Prostate gland (tissue), 2 donors: ENCODE measurements at regions not wholly inside any gene's neighbourhood (a gene's known extent, or its start where the extent isn't known, plus 50 kb on each side); places are given as distances from the start of the nearest gene placed in this dataset.

Experiments used
- DNase-seq: peaks from one replicate; pipeline ENCODE4 v3.0.0-alpha.2; 2019; ENCODE audit warnings: low spot score
- H3K27ac ChIP-seq, 2 donors: fragments of 200-600 bp; sonication (generic); 2 replicates each; pipeline ENCODE4 v1.5.1; 2017 to 2019
- H3K27me3 ChIP-seq: fragments of 200-600 bp; sonication (generic); replicated peaks from 2 replicates; pipeline ENCODE4 v1.5.1; 2019; ENCODE audit not compliant: insufficient read depth
- H3K36me3 ChIP-seq, 2 donors: fragments of 200-600 bp; sonication (generic); 1 replicate in 1 of 2; 2 replicates in 1 of 2; pipeline versions ENCODE4 v1.5.1 to v1.8.1; 2017 to 2019
- H3K4me1 ChIP-seq: fragments of 200-600 bp; sonication (generic); replicated peaks from 2 replicates; pipeline ENCODE4 v1.5.1; 2019
- H3K4me3 ChIP-seq, 2 donors: fragments of 200-600 bp; sonication (generic); 2 replicates each; pipeline ENCODE4 v1.5.1; 2017 to 2019
- H3K9me3 ChIP-seq: fragments of 200-600 bp; sonication (generic); 2 replicates; pipeline ENCODE4 v1.5.1; 2017
- CTCF ChIP-seq, 4 experiments: fragments of 200-600 bp in 2 of 4; fragments of 450-650 bp in 2 of 4; sonication (generic) in 2 of 4; IDR thresholded peaks; 1 replicate in 3 of 4; 2 replicates in 1 of 4; pipeline ENCODE4 v1.5.1; 2016 to 2019; ENCODE audit warnings: antibody characterized with exemption in 4 of 4, mild to moderate bottlenecking in 2 of 4, moderate library complexity in 2 of 4
- POLR2A ChIP-seq: fragments of 450-650 bp; IDR thresholded peaks from one replicate; pipeline ENCODE4 v1.6.1; 2016; ENCODE audit warnings: antibody characterized with exemption, mild to moderate bottlenecking
- POLR2AphosphoS5 ChIP-seq: sonication (generic); formaldehyde crosslinking; IDR thresholded peaks from one replicate; pipeline ENCODE4 v1.6.1; 2017; ENCODE audit warnings: antibody characterized with exemption
- WGBS: methylation state at CpG from one replicate; pipeline ENCODE4 v1.1.5; 2018; 5-methylcytosine and 5-hydroxymethylcytosine counted together
- intact Hi-C: fragments of 100-400 bp; cut with DNase I; formaldehyde crosslinking; loops from one replicate; pipeline ENCODE4 v1.14.2; 2022

GRCh38 chr13:47119575-47120235, 222.9 kb upstream of the HTR2A start:
- no peak for DNase-seq
- Histone ChIP-seq H3K4me3 (no peak overlapping the region), H3K27me3 (no peaks in the 10 kb centered on the region), H3K27ac (no peak overlapping the region), H3K4me1 (no peaks in the 10 kb centered on the region), H3K36me3 (no peaks in the 10 kb centered on the region), H3K9me3 (no peaks in the 10 kb centered on the region)
- intact Hi-C loops: no loop called here
- 71% methylated on average over 2 of the region's 2 CpGs for WGBS
- no peak for TF ChIP-seq POLR2A
- no peak for TF ChIP-seq CTCF (IDR thresholded peaks at IDR 0.05)
- no peak for TF ChIP-seq POLR2AphosphoS5

GRCh38 chr13:47117268-47117667, 220.4 kb upstream of the HTR2A start:
- TF ChIP-seq POLR2AphosphoS5 (no peak), CTCF (IDR thresholded peaks at IDR 0.05) (no peak), POLR2A (no peak)
- no peak overlapping the region for H3K4me3 ChIP-seq
- no peaks in the 10 kb centered on the region for H3K4me1 ChIP-seq
- intact Hi-C loops: no loop called here
- H3K36me3 ChIP-seq: no peaks in the 10 kb centered on the region
- 79% methylated on average over 3 of the region's 3 CpGs for WGBS
- no peaks in the 10 kb centered on the region for H3K27me3 ChIP-seq
- no peak overlapping the region for H3K27ac ChIP-seq
- no peak for DNase-seq
- no peaks in the 10 kb centered on the region for H3K9me3 ChIP-seq

- Histone ChIP-seq H3K4me1 (no peaks in the 10 kb centered on the region), H3K9me3 (no peaks in the 10 kb centered on the region), H3K4me3 (no peak overlapping the region), H3K27me3 (no peaks in the 10 kb centered on the region), H3K27ac (no peak overlapping the region), H3K36me3 (no peaks in the 10 kb centered on the region)
- WGBS: 94% methylated on average over 1 of the region's 1 CpG
- intact Hi-C loops: no loop called here
- TF ChIP-seq CTCF (IDR thresholded peaks at IDR 0.05): no peak
- no peak for TF ChIP-seq POLR2AphosphoS5
- TF ChIP-seq POLR2A: no peak
- no peak for DNase-seq
Measured at GRCh38 chr13:47114030-47114429, 217.2 kb upstream of the HTR2A start.

- Histone ChIP-seq H3K9me3 (no peaks in the 10 kb centered on the region), H3K4me1 (no peaks in the 10 kb centered on the region), H3K4me3 (no peak overlapping the region), H3K36me3 (no peaks in the 10 kb centered on the region), H3K27me3 (no peaks in the 10 kb centered on the region), H3K27ac (no peak overlapping the region)
- intact Hi-C loops: no loop called here
- WGBS: 67% methylated on average over 1 of the region's 1 CpG
- DNase-seq: no peak
- no peak for TF ChIP-seq CTCF (IDR thresholded peaks at IDR 0.05)
- no peak for TF ChIP-seq POLR2A
- no peak for TF ChIP-seq POLR2AphosphoS5
Measured at GRCh38 chr13:47112903-47113299, 216.0 kb upstream of the HTR2A start.

- H3K9me3 ChIP-seq: no peaks in the 10 kb centered on the region
- 77% methylated on average over 4 of the region's 4 CpGs for WGBS
- no peaks in the 10 kb centered on the region for H3K36me3 ChIP-seq
- H3K27me3 ChIP-seq: no peaks in the 10 kb centered on the region
- DNase-seq: no peak
- intact Hi-C loops: no loop called here
- H3K27ac ChIP-seq: no peak overlapping the region
- no peaks in the 10 kb centered on the region for H3K4me1 ChIP-seq
- H3K4me3 ChIP-seq: no peak overlapping the region
- TF ChIP-seq POLR2A (no peak), POLR2AphosphoS5 (no peak), CTCF (IDR thresholded peaks at IDR 0.05) (no peak)
Measured at GRCh38 chr13:47112205-47112902, 215.5 kb upstream of the HTR2A start.
